ENCODE measurements at regions not wholly inside any gene's neighbourhood (a gene's known extent, or its start where the extent isn't known, plus 50 kb on each side); places are given as distances from the start of the nearest gene placed in this dataset.
"Not testable (repeated sequence)": the region's sequence is repeated elsewhere in the genome, so short reads cannot be mapped to it uniquely, and the experiment has no call there.

DNA sequence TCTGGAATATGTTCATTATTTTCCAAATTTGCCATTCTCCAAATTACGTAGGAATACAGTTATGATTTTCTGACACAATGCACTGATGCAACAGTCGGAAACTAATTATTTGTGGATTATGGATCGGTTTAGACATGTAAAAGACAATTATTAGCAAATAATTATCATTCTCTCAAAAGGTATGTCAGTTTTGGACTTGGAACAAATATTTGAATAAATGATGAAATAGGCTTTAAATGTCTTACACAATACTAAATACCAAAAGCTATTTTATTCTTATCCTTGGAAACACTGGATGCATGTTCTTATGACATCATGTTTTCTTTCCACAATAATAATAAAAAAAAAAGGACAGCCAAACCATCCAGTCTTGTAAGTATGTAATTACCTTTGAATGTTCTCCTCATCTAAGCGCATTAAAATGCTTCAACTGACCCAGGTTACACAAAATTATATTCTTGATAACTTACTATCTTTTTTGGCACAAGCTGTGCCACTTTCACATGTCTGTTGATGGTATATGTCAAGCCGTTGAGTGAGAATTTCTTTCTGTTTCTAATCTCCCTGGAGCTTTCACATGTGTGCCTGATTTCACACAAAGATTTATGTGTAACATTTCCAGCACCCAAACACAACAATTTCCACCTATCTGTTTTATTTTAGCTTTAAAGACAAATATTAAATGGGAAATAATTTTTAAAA, 238.5 kb upstream of the ZNF385D start:
- DNase-seq: no peak

DNA sequence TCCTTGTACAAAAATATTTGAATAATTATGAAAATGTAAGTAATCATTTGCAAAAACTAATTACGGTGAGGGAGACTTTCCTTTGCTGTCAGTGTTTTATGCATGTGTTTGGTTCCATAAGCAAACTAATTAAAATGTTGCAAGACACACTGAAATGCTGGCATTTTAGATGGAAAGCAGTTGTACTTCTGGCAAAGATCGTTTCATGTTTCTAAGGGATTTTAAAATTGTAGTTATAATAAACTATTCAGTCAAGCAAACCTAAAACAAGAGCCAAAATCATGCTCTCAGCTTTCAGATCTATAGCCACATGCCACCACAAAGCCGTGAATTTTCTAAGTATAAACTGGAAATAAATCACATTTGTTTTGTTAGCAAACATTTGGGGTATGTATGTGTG, 240.1 kb upstream of the ZNF385D start:
- DNase-seq: no peak

DNA sequence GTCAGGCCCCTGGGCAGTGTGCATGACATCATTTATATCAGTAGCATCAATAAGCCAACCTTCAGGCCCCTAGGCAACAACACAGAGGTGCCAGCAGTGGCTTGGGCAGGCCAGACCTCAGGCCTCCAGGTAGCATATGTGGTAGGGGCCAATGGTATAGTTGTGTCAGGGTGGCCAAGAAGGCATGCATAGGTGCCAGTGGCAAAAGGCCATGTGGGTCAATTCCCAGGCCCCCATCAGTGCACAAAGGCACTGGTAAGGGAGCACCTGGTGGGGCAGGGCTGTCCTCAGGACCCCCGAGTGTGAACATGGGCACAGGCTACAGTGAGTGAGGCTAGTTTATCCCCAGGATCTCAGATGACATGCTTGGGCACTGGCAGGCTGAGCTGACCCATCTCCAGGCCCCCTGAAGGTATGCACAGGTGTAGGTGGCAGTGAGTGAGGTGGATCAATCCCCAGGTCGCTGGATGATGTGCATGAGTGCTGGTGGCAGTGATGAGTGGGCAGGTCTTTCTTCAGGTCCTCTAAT, 244.1 kb upstream of the ZNF385D start:
- DNase-seq: no peak

DNA sequence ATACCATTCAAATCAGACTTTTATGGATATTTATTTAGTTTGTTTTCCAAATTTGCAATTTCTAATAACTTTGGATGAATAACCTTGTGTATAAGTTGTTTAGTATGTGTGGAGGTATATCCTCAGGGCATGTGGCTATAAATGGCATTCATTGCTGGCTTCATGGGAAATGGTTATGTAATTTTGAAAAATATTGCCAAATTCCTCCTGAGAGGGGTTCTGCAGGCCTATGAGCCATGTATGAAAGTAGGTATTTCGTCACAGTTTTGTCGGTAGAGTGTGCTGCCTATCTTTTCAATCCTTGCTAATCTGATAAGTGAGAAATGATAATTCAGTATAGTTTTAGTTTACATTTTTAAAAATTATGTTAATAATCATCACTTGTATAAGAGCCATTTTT, 256.4 kb upstream of the ZNF385D start:
- DNase-seq: no peak

DNA sequence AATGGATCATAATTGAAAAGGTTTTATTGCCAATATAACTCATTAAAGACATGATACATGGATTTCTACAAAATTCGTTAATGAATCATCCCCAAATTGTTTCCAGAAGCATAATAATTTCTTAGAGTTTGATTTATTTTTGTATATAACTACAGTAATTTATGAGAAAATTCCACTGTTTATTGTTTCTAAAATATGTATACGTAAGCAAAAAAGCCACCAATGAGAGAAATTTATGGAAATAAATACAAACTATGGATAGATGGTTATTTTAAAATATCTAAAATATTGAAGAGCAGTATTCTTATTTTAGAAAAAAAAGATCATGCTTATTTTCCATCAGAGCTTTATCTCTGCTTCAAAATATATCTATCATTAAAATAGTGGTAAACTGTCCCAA, 260.0 kb upstream of the ZNF385D start:
- no peak for DNase-seq

DNA sequence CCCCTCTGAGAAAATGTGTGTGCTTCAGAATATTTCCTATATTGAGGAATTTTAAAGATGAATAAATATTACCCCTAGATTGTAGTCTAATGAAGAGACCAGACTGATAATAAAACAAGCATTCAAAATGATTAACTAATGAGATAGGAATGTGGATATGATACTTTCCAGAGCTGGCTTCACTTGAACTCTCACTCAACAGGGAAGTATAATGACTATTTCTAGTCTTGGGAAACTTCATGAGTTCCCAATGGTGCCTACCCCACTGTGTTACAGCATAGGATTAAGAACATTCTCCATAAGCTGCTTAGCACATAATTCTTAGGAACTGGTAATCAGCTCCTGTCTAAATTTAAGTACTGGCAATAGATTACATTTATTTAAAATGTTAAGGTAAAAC, 261.5 kb upstream of the ZNF385D start:
- DNase-seq: no peak

DNA sequence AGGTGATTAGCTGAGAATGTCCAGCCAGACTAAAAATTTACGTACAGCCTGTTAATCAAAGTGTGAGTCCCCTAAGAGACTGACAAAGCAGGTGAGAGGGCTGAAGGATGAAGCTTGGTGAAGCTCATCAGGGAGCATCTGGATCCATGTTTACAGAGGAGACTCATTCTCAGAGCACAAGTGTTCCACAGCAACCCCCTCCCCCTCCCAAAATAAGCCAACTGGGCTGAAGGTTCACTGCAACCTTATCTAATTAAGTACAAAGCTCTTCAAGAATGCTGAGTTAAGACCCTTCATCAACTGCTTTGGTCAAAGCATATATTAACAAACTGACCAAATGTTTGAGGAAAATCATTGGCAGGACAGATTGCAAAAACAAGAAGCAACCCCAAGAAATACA, 262.6 kb upstream of the ZNF385D start:
- DNase-seq: no peak

DNA sequence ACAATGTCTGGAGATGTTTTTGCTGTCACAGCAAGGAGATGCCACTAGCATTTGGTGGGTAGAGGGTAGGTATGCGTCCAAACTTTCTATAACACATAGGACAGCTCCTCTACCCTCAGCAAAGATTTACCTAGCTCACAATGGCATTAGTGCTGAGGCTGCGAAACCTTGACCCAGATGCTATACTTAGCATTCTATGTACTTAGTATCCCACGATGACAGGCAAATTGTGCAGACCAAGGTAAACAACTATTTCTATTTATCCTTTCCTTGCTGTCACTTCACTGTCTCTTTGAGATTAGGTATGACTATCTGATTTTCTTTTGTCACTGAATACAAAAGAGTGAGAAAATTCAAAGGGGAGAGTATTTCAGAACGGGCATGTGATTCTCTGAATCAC, 265.2 kb upstream of the ZNF385D start:
- no peak for DNase-seq

DNA sequence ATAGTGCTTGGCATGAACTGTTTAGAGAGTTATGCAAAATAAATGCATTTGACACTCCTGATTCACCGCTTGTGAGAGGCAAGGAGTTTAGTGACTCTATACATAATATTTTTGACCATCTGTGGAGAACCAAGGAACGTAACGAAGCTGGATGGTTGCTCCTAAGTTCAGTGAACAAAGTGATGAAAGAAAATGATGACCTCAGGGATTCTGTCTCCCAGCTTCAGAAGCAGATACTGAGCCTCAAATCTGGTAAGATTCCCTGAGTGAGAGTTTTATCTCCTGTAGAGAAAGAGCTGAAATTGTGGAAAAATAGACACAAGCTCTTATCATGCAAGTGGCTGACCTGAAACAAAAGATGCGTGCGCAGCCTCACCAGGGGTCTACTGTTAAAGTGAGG, 273.6 kb upstream of the ZNF385D start:
- not testable (repeated sequence) for DNase-seq

DNA sequence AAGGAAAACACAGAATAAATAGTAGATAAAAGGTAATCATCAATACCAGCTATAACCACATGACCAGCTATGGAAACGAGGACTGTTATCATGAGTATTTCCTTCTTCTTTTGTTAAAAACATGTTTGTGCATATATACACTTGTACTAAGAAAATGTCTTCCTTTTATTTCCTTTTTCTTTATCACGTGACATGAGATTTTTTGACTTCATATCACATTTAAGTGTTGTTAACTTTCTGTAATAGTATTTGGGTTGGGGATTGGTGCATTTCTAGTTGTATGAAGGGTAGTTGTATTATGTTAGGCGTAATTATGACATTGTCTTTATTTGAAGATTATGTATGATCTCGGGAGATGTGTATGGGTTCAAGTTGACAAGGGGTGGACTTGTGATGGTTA, 278.5 kb upstream of the ZNF385D start:
- DNase-seq: no peak

DNA sequence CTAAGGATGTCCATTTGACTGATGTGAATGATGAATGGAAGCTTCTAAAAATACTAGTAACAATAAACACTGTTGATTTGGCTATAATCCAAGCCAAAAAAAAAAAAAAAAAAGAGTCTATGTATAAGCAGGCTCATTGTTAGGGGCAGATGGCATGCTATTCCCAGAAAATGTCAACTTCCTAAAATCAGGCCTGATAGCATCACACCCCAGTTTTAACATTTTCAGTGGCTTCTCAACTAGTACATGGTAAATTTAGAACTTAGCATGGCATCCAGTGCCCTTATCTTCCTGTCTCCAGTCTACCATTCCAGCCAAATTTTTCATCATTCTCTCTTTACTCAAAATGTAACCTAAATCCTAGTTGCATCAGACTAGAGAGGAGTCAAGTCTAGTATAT, 288.2 kb upstream of the ZNF385D start:
- DNase-seq: no peak

DNA sequence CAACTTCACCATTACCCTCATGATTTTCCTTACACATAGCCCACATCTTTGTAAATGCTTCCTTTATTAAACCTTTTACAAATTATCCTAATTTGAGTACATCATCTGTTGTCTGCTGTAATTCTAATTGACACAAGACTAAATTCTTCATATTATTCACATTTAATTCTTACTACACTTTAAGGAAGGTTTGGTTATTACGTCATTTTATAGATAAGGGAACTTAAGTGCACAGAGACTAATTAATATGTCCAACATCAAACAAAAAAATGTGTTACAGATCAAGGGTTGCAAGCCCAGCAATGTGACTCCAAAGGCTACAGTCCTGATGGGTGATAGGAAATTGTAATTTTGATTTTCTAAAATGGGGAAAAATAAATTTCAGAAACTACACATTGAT, 289.1 kb upstream of the ZNF385D start:
- DNase-seq: no peak

DNA sequence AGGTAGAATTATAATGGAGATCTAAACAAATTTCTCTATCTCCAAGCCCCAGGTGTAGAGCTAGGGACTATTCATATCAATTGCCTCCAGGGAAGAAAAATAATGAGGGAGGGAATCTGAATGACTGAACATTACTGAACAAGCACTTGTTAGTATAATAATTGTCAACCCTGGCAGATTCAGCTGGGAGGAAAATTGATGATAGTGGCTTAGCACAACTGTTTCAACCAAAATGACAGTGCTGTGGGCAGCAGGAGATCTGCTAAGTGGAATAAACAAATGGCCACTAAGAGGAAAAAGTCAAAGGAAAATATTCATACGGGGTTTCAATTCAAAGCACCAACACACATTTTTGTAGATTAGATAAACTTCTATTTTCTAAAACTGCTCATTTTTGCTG, 294.9 kb upstream of the ZNF385D start:
- DNase-seq: no peak

DNA sequence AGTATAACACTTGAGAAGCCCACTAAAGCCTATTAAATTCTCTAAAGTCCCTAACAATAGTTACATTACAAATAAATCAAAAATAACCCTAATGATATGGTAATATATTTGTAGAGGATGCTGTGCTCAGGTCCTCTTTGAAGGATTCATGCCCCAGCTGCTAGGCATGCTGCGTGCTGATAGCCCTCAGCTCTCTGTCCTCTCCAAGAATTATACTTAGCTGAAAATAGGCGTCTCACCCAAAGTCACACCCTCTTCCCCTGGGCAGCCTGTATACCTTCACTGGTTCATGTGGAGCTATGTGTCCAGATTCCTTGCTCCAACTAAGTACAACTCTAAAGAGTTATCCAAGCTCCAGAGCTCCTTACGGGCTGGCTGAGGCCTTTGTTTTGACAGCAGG, 312.5 kb upstream of the ZNF385D start:
- no peak for DNase-seq

DNA sequence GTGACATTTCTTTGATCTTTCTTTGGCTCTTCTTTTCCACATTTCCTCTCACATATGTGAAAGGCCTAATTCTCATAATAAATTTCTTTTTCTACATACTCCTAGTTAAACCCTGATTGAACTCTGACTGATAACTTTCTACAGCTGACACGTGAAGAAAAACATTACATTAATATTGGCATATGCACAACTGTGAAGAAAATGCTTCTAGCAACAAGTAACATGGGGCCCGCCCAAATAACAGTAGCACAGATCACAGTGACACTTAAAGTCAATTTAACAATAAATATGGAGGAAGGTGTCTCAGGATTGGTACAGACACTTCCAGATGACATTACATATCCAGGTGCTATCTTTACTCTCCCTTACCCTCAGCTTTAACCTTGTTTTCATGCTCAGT, 317.6 kb upstream of the ZNF385D start:
- no peak for DNase-seq

DNA sequence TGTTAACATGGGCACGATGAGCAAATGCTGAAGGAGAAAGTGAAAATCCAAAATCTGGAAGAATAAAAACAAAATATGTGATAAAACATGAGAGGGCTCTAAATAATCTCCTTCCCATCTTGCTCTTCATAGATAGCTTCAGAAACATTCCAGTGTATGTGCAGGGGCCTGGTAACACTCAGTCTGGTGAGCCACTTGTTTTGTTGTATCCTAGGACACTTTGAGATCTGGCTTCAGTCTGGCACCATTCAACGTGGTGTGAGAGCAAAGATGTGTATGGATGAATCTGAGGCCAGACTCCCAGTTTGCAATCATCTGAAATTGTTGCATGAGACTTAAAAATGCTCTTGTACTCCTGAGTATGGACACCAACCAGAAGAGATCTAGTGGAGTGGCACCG, 337.2 kb upstream of the ZNF385D start:
- no peak for DNase-seq

DNA sequence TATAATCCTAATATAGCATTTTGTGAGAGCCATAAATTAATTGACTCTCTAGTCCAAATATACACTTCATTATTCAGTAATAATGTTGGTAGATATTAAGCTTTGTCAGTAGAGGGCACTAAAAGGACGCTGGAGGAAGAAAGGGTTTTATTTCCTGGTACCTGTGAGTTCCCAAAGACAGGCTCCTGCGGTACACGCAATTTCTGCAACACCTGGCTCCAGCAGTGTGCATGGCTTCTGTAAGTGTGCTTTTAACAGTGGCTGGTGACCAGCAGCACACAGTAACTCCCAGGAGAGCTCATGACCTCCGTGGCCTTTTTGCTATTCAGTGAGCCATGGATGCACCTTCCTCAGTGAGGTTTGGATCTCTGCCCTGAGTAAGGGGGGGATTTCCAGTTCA, 338.3 kb upstream of the ZNF385D start:
- peak; percentile 15 for DNase-seq

DNA sequence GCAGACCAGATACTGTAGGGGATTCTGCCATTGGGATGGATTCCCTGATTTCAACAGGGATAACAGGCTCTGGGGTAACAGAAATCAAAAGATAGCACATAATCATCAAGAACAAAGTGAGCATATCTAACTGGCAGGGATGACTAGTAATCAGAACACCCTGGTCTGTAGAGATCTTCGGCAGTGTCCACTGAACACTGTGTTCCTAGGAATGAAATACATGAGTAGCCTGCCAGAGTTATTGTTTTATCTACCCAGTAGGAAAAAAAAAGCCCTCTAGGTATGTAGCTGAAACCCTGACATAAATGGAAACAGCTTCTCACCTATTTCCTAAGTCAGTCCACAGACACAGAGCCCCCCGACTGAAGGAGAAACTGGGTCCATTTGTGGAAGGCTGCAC, 340.3 kb upstream of the ZNF385D start:
- DNase-seq: no peak

DNA sequence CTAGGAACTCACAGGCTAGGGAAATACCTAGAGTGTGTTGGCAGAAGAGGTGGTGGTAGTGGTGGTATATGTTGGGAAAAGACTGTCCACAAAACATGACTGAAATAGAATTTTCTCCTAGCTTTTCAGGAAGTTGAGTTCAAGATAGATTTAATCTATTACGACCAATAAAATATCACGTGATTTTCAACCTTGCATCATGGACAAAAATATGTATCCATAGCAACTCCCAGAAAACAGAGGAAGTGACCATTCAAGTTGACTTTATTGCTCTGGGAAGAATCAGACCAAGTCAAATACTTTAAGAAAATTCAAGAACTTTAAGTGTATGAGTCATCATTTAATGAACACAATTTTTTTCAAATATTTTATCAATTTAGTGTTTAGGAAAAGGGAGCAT, 347.0 kb upstream of the ZNF385D start:
- DNase-seq: no peak

DNA sequence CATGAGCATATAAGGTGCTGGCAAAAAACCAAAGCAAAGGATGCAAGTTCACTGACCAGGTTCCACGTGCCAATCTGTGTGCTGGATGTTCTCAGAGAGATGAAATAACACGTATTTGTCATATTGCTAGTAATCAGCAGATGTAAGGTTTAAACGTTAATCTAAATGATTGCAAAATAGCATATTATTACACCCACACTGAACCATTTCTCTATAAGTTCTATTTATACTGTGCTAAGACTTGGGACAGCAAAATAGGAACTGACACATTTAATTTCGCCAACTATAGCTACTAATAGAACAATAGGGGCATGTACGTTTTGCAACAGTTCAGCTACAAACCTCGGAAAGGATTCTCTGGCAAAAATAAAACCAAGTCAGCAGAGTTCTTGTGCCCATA, 350.3 kb upstream of the ZNF385D start:
- DNase-seq: no peak

DNA sequence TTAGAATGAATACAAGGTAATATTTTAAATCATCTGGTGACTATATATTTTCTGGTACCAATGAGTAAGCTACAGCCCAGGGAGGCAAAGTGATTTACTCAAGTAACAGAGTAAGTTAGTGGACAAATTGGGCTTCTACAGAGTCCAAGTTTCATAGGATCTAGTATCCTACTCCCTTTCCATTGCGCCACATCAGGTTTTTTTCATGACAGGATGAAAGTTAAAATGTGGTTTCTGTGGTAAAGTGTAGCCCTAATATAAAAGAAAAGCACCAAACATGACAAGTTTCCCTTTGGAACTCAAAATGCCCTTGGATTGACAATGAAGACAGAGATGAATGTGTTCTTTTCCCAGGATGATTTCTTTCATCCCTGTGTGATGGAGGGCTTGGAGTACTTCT, 350.8 kb upstream of the ZNF385D start:
- no peak for DNase-seq

DNA sequence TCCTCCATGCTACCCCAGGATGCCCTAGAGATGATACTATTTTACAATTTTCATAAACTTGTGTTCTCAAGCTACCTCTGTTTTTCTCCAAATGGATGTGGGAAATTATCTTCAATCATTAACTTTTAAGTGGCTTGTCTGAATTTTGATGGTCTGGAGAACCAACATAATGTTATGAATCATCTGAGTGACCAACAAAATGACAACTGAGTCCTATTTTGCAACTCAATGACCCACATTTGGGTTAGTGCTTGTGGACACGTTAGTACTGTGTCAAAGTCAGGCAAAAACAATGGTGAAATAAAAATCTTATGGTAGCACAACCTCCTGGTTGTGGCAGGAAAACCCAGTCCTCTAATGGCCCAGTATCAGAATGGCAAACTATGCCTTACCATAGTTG, 352.4 kb upstream of the ZNF385D start:
- no peak for DNase-seq

DNA sequence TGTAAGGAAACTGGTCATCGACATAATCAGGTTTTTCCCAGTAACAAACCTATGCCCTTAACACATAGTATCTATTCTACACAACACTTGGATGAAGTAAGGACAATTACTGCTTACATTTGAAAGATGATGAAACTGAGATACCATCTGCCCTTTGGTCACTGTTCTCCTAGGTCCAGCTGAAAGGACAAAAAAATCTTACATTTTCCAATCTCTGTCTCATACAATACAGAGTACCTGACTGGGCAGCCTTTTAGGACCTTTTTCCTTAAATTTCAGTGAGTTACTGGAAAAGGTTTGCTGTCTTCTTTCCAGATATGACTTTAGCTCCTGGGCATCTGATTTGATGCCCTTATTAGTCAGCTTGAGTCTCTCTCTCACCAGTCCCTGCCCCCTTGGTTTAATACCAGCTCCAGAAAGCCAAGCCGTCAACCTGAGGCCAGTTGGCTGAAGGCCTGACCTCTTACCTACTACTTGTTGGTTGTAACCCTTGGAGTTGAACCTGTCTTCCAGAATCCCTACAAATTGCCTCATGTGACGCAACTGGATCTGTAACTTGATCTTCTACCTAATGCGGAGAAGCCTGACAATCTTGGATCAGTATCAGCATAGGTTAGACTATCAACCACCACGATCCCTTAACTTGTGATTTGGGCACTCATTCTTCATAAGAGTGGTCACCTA, 355.3 kb upstream of the ZNF385D start:
- no peak for DNase-seq

DNA sequence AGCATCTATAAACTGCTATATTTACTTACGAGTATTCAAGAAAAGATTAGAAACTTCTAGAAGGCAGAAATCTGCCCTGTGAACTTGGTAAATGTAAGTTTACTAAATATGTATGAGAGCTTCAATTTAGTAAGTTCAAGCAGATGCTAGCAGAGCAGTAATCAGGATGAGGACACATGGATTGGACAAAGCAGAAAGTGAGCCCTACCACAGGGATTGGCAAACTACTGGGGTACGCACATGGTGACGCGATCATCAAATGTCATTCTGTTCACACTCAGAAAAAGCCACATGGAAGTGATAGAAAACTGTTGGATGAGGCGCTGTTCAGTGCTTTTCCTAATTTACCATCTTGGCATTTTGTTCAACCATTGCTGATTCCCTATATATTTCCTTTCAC, 360.2 kb upstream of the ZNF385D start:
- DNase-seq: no peak
